ENCODE measurements at regions not wholly inside any gene's neighbourhood (a gene's known extent, or its start where the extent isn't known, plus 50 kb on each side); places are given as distances from the start of the nearest gene placed in this dataset.

DNA sequence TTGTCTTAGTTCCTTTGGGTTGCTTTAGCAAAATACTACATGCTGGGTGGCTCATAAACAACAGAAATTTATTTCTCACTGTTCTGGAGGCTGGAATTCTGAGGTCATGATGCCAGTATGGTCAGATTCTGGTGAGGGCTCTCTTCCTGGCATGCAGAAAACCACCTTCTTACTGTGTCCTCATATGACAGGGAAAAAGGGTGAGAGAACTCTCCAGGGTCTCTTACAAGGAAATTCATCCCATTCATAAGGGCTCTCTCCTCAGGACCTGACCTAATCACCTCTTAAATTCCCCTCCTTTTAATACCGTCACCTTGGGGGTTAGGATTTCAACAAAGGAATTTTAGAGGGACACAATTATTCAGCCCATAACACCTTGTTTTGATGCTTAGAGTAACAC is 243.1 kb upstream of the TNP1 start:
- TF ChIP-seq, protein P1, sequence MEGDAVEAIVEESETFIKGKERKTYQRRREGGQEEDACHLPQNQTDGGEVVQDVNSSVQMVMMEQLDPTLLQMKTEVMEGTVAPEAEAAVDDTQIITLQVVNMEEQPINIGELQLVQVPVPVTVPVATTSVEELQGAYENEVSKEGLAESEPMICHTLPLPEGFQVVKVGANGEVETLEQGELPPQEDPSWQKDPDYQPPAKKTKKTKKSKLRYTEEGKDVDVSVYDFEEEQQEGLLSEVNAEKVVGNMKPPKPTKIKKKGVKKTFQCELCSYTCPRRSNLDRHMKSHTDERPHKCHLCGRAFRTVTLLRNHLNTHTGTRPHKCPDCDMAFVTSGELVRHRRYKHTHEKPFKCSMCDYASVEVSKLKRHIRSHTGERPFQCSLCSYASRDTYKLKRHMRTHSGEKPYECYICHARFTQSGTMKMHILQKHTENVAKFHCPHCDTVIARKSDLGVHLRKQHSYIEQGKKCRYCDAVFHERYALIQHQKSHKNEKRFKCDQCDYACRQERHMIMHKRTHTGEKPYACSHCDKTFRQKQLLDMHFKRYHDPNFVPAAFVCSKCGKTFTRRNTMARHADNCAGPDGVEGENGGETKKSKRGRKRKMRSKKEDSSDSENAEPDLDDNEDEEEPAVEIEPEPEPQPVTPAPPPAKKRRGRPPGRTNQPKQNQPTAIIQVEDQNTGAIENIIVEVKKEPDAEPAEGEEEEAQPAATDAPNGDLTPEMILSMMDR (IDR thresholded peaks at IDR 0.05): no peak
- TF ChIP-seq POLR2A (IDR thresholded peaks at IDR 0.05): no peak
